ENCODE measurements at regions not wholly inside any gene's neighbourhood (a gene's known extent, or its start where the extent isn't known, plus 50 kb on each side); places are given as distances from the start of the nearest gene placed in this dataset.

DNA sequence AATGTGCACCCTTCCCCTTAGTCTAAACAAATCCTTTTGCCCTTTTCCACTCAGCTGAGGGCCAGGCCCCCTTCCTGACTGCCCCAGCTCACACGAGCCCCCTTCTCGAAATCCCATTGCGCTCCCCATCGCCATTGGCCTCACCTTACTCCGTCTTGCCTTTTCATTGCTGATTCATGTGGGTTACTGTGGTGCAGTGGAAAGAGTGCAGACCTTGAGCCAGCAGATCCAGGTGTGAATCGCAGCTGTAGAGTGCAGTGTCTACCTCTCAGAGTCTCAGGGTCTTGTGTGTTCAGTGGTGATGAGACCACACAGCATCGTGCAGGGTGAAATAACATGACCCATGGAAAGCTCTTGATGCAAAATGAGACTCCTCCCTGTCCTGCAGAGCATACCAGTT lies 132.4 kb upstream of the APCDD1 start:
- ATAC-seq: no peak
- BruUV-seq (replicated peaks): no TSS peak
- H3K27me3 ChIP-seq (ENCODE audit: control insufficient read depth, insufficient read depth, low read length): peaks cover 13% of the 10 kb centered on the region
- POLR2A ChIA-PET: no interaction called here
- intact Hi-C loops (cut with micrococcal nuclease; ENCODE audit: unreplicated experiment): no loop called here
- CTCF ChIA-PET: no interaction called here
- H3K9me3 ChIP-seq (ENCODE audit: control insufficient read depth, insufficient read depth, low read depth, low read length): no peaks in the 10 kb centered on the region
- H3K4me3 ChIP-seq (ENCODE audit: low read depth in 2 of 2, low read length in 2 of 2): no peak overlapping the region
- H3K4me1 ChIP-seq (ENCODE audit: control insufficient read depth, insufficient read depth, low read length): no peaks in the 10 kb centered on the region
- DNase-seq (ENCODE audit: low read depth, low spot score): no peak
- H3K27ac ChIP-seq (ENCODE audit: low read length): no peak overlapping the region
- in situ Hi-C loops (cut with HindIII; ENCODE audit: low pct_unique_long_range_greater_than_20kb, low sequenced_read_pairs): no loop called here
- TF ChIP-seq TCF7L2 (IDR thresholded peaks at IDR 0.05; ENCODE audit: low read depth, low read length) (no peak), REST (IDR thresholded peaks at IDR 0.05; ENCODE audit: insufficient read depth in 1 of 2, low read depth in 2 of 2, low read length in 1 of 2) (no peak), SIN3A (IDR thresholded peaks at IDR 0.05; ENCODE audit: borderline replicate concordance, insufficient read depth, low read depth, low read length) (no peak), POLR2AphosphoS5 (IDR thresholded peaks at IDR 0.05; ENCODE audit: low read depth, low read length) (no peak), CTCF (IDR thresholded peaks at IDR 0.05) (no peak)
- no peaks in the 10 kb centered on the region for H3K36me3 ChIP-seq (ENCODE audit: control insufficient read depth, insufficient read depth, low read length)

DNA sequence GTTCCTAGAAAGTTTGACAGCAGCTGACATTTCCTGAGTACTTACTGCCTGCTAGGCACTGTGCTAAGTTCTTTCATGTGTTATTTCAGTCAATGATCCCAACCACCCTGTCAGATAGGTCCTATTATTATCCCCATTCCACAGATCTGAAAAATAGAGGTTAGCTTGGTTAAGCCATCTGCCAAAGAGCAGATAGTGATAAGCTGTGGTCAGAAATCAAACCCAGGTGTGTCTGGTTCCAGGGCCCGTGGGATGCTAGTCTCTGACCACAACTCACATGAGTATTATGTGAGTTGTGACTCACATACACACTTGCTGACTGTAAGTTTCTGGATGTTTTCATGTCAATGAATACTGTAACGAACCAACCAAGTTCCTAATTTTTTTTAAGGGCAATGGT lies 132.0 kb upstream of the APCDD1 start:
- ChIA-PET CTCF (no interaction called here), POLR2A (no interaction called here)
- no peaks in the 10 kb centered on the region for H3K4me1 ChIP-seq (ENCODE audit: control insufficient read depth, insufficient read depth, low read length)
- no peaks in the 10 kb centered on the region for H3K9me3 ChIP-seq (ENCODE audit: control insufficient read depth, insufficient read depth, low read depth, low read length)
- no TSS peak for BruUV-seq (replicated peaks)
- ATAC-seq: no peak
- intact Hi-C loops (cut with micrococcal nuclease; ENCODE audit: unreplicated experiment): no loop called here
- no peak for DNase-seq (ENCODE audit: low read depth, low spot score)
- H3K36me3 ChIP-seq (ENCODE audit: control insufficient read depth, insufficient read depth, low read length): no peaks in the 10 kb centered on the region
- H3K4me3 ChIP-seq (ENCODE audit: low read depth in 2 of 2, low read length in 2 of 2): no peak overlapping the region
- no peak overlapping the region for H3K27ac ChIP-seq (ENCODE audit: low read length)
- in situ Hi-C loops (cut with HindIII; ENCODE audit: low pct_unique_long_range_greater_than_20kb, low sequenced_read_pairs): no loop called here
- TF ChIP-seq TCF7L2 (IDR thresholded peaks at IDR 0.05; ENCODE audit: low read depth, low read length) (no peak), REST (IDR thresholded peaks at IDR 0.05; ENCODE audit: insufficient read depth in 1 of 2, low read depth in 2 of 2, low read length in 1 of 2) (no peak), SIN3A (IDR thresholded peaks at IDR 0.05; ENCODE audit: borderline replicate concordance, insufficient read depth, low read depth, low read length) (no peak), CTCF (IDR thresholded peaks at IDR 0.05) (no peak), POLR2AphosphoS5 (IDR thresholded peaks at IDR 0.05; ENCODE audit: low read depth, low read length) (no peak)
- peaks cover 17% of the 10 kb centered on the region for H3K27me3 ChIP-seq (ENCODE audit: control insufficient read depth, insufficient read depth, low read length)

Data from Panc1 (cell line).